HL-60 (cell line): ENCODE measurements at regions not wholly inside any gene's neighbourhood (a gene's known extent, or its start where the extent isn't known, plus 50 kb on each side); places are given as distances from the start of the nearest gene placed in this dataset.

Experiments
- DNase-seq, 2 experiments: peaks; one replicate each; pipeline ENCODE4 v3.0.0-alpha.2; 2010 to 2020; ENCODE audit warnings: low read depth in 1 of 2, low spot score in 1 of 2
- H3K27ac ChIP-seq: fragments of 250-450 bp; sonication (Bioruptor Pico); replicated peaks from 2 replicates; pipeline ENCODE4 v1.5.1; 2020; ENCODE audit warnings: mild to moderate bottlenecking, moderate library complexity
- H3K27me3 ChIP-seq: fragments of 250-450 bp; sonication (Bioruptor Pico); 2 replicates; pipeline ENCODE4 v1.5.1; 2021; ENCODE audit warnings: mild to moderate bottlenecking, moderate library complexity; ENCODE audit not compliant: insufficient read depth, poor library complexity, severe bottlenecking
- H3K4me3 ChIP-seq: replicated peaks from 2 replicates; pipeline ENCODE4 v1.5.1; 2011; ENCODE audit warnings: mild to moderate bottlenecking, control low read depth, low read length; ENCODE audit not compliant: insufficient read depth
- GABPA ChIP-seq: IDR thresholded peaks from 2 replicates; pipeline ENCODE4 v1.6.1; 2012; ENCODE audit warnings: low read depth
- POLR2AphosphoS5 ChIP-seq: IDR thresholded peaks from 2 replicates; pipeline ENCODE4 v1.6.1; 2012; ENCODE audit warnings: low read depth
- SPI1 ChIP-seq: IDR thresholded peaks from 2 replicates; pipeline ENCODE4 v1.6.1; 2012; ENCODE audit warnings: low read depth, mild to moderate bottlenecking, borderline replicate concordance
- TF ChIP-seq, protein P1 (sequence below): IDR thresholded peaks from 2 replicates; pipeline ENCODE4 v1.6.1; 2012; ENCODE audit warnings: low read depth; ENCODE audit not compliant: insufficient replicate concordance
- TF ChIP-seq, protein P2 (sequence below): IDR thresholded peaks from one replicate; pipeline ENCODE4 v1.5.1; 2011; ENCODE audit warnings: low read length, control low read depth, inconsistent platforms; ENCODE audit not compliant: insufficient read depth

DNA sequence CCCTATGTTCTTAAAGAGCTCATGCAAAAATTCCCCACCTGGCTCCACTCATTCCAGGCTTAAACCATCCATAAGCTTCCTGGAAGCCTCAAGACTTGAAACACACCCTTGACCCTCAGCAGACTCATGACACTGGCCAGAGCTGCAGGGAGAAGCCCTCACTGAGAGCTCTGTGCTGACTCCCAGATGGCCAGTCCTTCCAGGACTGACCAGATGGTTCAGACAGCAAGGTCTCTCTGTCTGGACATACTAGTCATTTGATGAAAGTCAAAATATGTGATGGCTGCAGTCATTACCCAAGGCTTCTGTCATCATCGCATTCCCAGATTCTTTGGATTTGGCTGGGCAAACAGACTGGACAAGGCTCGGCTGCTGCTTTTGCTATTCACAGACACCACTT is 397.4 kb downstream of the FOXO1 start:
- TF ChIP-seq, protein P1, sequence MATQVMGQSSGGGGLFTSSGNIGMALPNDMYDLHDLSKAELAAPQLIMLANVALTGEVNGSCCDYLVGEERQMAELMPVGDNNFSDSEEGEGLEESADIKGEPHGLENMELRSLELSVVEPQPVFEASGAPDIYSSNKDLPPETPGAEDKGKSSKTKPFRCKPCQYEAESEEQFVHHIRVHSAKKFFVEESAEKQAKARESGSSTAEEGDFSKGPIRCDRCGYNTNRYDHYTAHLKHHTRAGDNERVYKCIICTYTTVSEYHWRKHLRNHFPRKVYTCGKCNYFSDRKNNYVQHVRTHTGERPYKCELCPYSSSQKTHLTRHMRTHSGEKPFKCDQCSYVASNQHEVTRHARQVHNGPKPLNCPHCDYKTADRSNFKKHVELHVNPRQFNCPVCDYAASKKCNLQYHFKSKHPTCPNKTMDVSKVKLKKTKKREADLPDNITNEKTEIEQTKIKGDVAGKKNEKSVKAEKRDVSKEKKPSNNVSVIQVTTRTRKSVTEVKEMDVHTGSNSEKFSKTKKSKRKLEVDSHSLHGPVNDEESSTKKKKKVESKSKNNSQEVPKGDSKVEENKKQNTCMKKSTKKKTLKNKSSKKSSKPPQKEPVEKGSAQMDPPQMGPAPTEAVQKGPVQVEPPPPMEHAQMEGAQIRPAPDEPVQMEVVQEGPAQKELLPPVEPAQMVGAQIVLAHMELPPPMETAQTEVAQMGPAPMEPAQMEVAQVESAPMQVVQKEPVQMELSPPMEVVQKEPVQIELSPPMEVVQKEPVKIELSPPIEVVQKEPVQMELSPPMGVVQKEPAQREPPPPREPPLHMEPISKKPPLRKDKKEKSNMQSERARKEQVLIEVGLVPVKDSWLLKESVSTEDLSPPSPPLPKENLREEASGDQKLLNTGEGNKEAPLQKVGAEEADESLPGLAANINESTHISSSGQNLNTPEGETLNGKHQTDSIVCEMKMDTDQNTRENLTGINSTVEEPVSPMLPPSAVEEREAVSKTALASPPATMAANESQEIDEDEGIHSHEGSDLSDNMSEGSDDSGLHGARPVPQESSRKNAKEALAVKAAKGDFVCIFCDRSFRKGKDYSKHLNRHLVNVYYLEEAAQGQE = no peak
- TF ChIP-seq, protein P2, sequence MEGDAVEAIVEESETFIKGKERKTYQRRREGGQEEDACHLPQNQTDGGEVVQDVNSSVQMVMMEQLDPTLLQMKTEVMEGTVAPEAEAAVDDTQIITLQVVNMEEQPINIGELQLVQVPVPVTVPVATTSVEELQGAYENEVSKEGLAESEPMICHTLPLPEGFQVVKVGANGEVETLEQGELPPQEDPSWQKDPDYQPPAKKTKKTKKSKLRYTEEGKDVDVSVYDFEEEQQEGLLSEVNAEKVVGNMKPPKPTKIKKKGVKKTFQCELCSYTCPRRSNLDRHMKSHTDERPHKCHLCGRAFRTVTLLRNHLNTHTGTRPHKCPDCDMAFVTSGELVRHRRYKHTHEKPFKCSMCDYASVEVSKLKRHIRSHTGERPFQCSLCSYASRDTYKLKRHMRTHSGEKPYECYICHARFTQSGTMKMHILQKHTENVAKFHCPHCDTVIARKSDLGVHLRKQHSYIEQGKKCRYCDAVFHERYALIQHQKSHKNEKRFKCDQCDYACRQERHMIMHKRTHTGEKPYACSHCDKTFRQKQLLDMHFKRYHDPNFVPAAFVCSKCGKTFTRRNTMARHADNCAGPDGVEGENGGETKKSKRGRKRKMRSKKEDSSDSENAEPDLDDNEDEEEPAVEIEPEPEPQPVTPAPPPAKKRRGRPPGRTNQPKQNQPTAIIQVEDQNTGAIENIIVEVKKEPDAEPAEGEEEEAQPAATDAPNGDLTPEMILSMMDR = no peak
- TF ChIP-seq POLR2AphosphoS5 = no peak
- no peak for TF ChIP-seq GABPA
- TF ChIP-seq SPI1 = no peak
- no peak overlapping the region for H3K27ac ChIP-seq

DNA sequence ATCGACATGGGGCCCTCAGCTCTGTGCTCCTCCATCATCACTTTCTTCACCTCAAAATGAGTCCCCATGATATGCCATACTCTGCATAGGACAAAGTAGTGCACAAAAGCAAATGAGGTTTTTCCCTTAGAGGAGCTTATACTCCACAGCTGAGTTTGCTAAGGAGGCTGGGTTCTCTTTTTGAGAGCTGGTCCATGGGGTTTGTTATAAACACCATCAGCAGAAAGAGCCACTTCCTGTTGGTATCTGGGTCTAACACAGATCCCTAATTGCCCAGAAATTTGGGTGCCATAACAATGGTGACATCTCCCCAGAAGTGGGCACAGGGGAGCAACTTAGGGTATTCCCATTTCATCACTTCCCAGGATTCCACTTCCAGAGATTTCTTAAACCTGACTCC is 395.7 kb downstream of the FOXO1 start:
- no peak overlapping the region for H3K27ac ChIP-seq
- TF ChIP-seq GABPA (no peak), POLR2AphosphoS5 (no peak), SPI1 (no peak)
- TF ChIP-seq, protein P1 = no peak
- TF ChIP-seq, protein P2 = no peak

More for the DNA sequence above, 397.4 kb downstream of the FOXO1 start:
- no peak for DNase-seq
- H3K4me3 ChIP-seq = no peak overlapping the region
- H3K27me3 ChIP-seq = peaks cover 13% of the 10 kb centered on the region

DNA sequence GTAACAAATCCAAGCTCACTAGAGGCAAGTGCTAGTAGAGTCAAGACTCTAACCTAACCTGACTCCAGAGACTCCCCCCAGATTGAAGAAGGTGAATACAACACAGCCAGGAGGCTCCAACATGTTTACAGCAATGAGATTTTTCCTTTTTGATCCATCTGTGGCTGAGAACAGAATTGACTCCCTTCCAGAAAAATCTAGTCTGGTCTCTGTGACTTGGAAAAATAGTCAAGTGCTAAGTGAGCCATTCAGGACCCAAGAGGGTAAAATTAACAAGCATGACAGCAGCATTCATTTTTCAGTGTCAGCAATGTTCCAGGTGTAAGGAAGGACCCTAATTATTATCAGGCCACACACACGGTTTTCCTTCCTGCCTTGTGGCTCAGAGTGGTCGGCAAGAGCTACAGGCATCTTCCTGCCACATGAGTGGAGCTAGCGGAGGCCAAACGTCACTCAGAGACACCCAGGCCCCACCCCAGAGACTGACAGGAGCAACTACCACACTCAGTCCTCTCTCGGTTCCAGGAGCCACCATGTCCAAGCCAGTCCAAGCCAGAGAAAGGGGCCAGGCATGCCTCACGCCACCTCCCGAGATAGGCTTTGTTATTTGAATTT is 395.1 kb downstream of the FOXO1 start:
- TF ChIP-seq POLR2AphosphoS5 (no peak), SPI1 (no peak), GABPA (no peak)
- TF ChIP-seq, protein P1 = no peak
- TF ChIP-seq, protein P2 = no peak
- H3K27ac ChIP-seq = no peak overlapping the region
- peaks cover 4% of the 10 kb centered on the region for H3K27me3 ChIP-seq
- no peak overlapping the region for H3K4me3 ChIP-seq
- DNase-seq = no peak

More for the DNA sequence above, 395.7 kb downstream of the FOXO1 start:
- Histone ChIP-seq H3K4me3 (no peak overlapping the region), H3K27me3 (peaks cover 4% of the 10 kb centered on the region)
- DNase-seq = no peak
